Left hindlimb (tissue), 1 donor: ENCODE measurements at regions not wholly inside any gene's neighbourhood (a gene's known extent, or its start where the extent isn't known, plus 50 kb on each side); places are given as distances from the start of the nearest gene placed in this dataset.
A peak's percentile ranks its signal among the peaks of the same experiment; 100 is the strongest.

Source experiments
- DNase-seq: peaks from one replicate; pipeline ENCODE4 v3.0.0-alpha.2; 2018

DNA sequence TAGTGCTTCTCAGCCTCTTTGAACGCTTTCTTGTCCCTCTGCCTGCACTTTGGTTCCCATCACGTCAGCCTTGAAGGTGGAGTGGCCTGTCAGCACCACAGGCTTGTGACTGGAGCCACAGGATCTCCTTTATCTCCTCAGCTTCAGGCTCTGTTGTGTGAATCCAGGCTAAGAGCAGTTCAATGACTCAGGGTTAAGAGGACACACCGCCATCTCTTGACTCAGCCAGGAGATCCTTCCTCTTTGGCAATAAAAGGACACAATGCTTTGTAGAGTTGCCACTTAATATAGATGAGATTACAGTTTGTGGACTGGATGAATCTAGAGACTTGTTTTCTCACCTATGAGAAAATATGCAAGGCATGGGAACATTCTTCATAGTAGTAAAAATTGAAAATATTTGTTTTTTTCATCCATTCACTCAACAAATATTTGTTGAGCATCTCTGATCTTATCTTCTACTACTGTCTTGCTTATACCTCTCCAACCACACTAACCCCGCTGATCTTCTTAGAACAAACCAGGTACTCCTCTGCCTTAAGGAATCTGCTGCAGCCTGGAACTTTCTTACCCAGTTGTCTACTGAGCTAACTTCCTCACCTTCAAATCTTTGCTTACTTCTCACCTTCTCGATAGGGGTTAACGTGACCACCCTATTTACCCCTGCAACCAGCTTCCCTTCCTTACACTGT lies 62.3 kb downstream of the UCHL1 start:
- no peak for DNase-seq

DNA sequence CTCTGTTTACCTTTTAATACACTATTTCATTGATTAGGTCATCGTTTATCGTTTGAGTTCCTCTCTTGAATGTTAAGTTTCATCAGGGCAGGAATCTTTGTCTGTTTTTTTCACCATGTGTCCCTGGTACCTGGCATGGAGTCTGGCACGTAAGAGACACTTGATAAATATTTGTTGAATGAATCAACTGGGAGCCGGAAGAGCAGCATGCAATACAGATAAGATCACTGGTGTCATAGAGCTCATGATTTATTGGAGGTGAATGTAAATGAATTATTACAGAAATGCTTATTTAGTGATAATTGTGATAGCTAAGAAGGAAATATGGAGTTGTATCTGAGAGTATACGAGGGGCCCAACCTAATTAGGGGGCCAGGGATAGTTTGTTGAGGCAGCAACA lies 62.8 kb downstream of the UCHL1 start:
- DNase-seq: no peak

DNA sequence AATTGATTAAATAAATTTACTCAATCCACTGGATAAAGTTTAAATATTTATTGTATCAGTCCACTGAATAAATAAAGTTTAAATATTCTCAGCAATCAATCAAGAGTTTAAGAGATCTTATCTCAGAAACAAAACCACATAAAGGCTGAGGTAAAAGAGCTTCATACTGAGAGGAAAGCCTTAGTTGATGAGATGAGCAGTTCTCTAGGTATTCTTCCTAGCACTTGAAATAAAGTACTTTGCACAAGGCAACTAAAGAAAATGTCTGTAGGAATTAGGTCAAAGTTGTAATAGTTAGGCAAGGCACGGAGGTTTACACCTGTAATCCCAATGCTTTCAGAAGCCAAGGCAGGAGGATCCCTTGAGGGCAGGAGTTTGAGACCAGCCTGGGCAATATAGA lies 63.5 kb downstream of the UCHL1 start:
- DNase-seq: no peak

DNA sequence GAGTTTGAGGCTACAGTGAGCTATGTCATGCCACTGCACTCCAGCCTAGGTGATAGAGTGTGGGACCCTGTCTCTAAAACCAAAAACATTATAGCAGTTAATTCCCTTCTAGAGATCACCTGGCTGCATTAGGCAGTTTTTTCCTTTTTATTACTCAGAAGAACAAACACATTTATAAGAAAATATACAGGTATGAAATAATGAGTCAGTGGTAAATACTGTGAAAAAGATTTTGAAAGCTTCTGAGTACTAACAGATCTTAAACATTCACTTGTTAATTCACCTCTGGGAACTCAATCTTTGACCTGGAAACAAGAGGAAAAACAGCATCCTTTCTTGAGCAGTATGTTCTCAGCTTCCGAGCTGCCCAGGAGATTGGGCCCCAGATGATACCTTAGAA lies 64.1 kb downstream of the UCHL1 start:
- no peak for DNase-seq

DNA sequence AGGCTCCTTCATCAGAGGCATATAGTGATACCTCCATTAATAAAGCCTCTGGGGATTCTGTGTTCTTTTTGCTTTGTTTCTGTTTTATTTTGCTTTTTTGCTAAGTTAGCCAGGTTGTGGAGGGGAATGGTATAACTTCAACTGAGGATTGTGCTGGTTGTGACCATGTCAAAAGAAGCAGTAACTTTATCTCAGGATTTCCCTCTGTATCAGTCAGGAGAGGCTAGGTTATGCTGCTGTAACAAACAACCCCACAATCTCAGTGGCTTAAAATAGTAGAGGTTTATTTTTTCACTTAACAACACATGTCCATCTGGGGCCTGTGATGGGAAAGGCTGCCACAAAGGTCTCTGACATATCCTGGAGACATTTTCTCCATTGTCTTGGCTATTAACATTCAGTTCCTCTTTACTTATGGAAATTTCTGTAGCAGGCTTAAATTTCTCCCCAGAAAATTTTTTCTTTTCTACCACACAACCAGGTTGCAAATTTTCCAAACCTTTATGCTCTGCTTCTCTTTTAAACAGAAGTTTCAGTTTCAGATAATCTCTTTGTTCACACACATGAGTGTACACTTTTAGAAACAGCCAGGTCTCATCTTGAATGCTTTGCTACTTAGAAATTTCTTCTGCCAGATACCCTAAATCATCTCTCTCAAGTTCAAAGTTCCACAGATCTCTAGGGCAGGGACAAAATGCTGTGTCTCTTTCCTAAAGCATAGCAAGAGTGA lies 64.7 kb downstream of the UCHL1 start:
- no peak for DNase-seq

DNA sequence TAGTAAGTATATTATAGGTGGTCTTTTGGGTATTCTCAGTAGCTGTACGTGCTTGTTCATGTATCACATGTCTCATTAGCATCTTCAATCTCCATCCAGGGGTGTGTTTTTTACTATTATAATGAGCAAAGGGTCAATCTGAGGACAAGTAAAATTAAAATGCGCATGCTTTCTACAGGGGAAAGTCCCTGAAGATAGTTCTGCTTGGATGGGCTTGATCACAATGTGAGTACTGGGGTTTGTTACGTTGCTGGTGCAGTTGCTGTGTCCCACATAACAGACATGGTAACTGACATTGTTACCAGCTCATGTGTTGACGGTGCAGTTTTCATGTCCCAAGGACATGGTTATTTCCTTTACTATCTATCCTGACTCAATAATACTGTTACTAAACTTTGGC lies 65.9 kb downstream of the UCHL1 start:
- no peak for DNase-seq

DNA sequence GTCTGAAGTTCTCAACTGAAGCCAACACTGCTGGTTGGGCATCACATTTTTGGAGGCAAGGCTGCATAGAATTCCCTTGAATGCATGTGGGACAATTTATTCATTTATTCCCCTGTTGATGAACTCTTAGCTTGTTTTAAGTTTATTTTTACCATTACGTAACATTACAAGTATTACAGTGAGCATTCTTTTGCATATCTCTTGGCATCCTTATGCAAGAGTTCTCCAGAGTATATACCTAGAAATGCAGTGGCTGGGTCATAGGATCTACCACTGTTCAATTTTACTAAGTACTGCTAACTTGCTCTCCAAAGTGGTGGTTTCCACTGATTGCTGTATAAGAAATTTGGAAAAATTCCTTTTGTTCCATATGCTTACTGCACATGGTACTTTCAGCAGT lies 66.5 kb downstream of the UCHL1 start:
- DNase-seq: no peak

DNA sequence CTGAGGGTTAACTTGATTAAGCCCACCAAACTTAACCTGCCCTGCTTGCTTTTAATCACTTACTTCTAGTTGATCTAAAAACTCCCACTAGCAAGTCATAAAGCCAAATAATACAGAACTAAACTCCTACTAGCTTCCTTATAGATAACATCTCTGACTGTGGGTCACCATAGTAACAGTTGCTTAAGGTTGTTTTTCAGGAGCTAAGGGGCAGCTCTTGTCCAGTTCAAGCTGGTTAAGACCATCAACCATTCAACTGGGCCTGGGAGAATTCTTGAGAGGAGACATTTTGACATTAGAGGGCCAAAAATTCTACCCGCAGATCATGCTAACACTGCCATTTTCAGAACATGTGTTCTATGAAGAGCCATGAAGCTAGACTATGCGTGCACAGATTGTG lies 67.0 kb downstream of the UCHL1 start:
- no peak for DNase-seq

DNA sequence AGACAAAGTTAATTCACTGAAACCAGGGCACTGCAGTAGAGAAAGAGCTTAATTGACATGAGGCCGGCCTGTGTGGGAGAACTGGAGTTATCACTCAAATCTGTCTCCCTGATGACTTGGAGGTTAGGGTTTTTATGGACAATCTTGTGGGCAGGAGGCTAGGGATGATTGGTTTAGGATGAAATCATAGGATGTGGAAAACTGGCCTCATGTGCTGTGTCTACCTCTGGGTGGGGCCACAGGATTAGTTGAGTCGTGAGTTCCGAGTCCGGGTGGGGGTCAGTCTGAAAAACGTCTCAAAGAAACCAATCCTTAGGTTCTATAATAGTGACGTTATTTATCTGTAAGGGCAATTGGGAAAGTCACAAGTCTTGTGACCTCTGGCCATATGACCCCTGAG lies 68.1 kb downstream of the UCHL1 start:
- no peak for DNase-seq

DNA sequence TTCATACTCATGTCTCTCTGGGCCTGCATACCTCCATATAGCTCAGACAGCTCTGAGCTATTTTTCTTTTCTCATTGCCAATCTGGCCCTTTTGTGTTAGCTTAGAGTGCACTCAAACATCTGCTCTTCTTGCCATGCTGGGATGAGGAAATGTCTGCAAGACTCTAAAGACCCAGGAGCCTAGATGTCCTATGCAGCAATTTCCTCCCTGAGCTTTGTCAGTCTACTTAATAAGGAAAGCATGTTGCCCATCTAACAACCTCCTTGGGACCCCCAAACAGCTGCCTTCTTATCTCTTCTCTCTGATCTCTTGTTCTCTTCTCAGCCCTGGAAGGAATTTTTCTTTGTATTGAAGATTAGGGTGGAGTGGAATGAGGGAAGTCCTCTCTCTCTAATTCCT lies 69.2 kb downstream of the UCHL1 start:
- no peak for DNase-seq

DNA sequence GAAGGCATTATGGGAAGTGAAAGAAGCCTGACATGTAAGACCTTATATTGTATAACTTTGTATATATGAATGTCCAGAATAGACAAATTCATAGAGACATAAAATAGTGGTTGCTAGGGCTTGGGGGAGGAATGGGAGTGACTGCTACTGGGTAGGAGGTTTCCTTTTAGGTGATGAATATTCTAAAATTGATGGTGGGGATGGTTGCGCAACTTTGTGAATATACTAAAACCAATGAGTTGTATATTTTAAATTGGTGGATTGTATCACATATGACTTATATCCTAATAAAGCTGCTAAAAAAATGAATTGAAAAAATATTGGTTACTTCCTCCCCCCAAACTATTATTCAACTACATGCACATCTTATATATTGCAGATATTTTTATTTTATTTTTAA lies 70.0 kb downstream of the UCHL1 start:
- no peak for DNase-seq

DNA sequence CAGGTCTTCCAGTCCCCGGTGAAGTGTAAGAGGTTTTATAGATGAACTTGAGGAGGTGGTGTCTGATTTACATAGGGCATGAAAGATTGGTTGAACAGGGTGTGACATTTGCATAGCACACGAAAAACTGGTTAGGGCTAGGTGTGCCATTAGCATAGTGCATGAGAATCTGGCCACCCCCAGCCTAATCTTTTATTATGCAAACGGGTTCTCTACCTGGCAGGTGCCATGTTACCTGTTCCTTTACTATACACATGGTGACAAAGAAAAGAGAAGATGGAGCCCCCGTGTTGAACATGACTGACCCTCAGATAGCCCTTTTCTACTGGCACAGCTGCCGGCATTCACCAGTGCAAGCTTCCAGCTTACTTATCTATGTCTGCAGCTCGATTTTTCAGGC lies 71.0 kb downstream of the UCHL1 start:
- DNase-seq: no peak

DNA sequence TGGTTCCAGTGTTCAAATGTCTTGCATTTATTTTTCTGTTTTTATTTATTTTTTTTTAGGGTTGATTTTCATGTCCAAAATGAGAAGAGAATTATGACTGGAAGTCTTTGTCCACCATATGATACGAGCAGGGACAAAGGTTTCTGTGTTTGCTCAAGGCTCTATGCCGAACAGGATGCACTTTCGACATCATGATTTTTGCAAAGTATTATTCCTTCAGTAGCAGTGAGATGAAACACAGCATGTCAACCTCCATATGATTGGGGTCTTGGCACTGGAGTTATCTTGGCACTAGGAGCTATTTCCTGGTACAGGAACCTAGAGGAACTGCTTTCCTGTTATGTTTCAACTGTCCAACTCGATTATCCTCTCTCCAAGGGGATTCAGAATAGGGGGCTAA lies 72.6 kb downstream of the UCHL1 start:
- DNase-seq: no peak

DNA sequence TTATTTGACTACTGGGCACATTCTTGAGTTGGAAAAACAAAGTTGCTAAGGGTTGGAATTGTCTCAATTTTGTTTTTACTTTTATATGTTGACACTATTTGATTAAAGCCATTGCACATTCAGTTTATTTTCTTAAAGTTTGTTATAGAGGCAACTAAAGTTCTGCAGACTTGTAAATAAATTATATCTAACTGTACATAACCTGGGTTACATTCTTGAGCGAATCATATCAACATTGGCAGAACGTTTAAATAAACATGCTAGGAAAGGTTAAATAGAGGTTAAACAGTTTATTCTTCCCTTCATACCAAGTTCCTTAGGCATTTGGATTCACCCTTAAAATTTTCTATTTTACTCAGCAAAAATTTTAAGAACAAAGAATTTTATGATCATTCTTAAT lies 74.5 kb downstream of the UCHL1 start:
- no peak for DNase-seq

DNA sequence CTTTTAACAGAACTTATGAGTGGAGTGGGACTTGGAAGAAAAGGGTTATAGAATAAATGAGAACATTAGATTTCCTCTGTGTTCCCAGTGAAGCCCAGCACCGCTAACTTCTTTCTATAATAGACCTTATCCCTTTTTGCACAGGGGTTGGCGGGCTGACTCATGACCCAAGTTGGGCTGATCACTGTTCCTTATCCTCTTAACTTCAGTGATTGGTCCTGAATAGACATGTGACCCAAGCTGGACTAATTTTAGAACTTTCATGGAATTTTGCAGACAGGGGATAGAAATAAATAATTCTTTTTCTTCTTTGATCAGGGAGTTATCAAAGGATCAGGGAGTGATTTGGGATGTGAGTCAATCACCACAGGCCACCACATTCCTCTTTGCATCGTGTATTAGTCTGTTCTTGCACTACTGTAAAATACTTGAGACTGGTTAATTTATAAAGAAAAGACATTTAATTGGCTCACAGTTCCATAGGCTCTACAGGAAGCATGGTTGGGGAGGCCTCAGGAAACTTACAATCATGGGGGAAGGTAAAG lies 75.9 kb downstream of the UCHL1 start:
- DNase-seq: no peak

DNA sequence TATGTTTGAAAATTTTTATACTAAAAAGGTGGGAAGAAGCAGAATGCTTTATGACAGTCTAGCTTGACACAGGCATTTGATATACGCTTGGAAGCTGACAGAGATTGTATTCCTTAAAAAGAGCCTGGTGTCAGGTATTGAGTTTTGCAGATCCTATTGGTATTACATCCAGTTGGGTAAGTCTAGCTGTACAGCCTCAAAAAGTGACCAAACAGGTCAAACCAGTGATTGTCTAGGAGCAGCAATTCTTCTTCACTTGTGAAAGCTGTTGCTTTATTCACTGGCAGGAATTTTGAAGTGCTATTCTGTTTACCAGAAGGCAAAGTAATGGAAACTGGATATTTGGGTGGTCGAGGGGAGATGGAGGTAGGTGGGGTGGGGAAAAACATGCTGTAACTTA lies 77.5 kb downstream of the UCHL1 start:
- DNase-seq: no peak

DNA sequence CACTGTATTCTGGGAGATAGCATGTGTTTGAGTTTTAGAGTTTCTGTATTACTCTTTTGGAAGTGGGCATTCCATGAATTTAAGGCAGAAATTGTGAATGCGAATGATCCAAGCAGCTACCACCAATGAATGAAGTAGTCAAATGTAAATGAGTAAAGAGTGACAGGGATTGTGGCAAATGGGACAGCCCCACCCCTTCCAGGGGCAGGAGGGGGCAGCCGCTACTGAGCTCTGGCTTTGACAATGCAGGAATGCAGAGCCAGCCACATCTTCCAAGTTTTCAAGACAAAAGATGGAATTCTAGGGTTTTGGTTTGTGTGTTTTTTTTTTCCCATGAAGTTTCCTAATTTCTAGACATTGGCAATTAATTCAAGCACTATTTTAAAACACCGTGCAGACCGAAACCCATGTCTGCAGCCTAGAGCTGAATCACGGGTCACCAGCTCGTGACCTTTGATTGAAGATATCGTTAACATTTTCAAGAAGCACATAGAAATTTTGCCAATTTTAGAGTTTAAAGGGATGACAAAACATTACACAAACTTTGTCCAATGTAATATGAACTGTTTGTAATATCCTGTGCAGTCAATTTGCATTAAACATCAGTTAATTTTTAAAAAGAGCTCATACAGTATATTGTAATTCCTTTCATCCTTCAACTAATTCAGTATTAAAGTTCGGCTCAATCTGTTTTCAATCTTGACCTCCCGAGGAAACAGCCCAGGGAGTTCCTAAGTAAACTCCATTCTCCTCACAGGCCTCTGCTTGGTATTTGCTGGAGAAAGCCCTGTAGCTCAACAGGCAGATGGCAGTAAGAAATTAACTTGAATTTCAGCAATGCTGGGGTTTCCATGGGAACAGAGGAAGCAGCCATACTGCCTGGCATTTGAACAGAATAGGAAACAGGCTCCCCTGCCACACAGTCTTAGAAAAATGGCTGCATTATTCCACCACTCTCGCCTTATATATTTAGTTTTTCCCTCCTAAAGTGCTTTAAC lies 83.4 kb downstream of the UCHL1 start:
- peak; percentile 64 for DNase-seq

DNA sequence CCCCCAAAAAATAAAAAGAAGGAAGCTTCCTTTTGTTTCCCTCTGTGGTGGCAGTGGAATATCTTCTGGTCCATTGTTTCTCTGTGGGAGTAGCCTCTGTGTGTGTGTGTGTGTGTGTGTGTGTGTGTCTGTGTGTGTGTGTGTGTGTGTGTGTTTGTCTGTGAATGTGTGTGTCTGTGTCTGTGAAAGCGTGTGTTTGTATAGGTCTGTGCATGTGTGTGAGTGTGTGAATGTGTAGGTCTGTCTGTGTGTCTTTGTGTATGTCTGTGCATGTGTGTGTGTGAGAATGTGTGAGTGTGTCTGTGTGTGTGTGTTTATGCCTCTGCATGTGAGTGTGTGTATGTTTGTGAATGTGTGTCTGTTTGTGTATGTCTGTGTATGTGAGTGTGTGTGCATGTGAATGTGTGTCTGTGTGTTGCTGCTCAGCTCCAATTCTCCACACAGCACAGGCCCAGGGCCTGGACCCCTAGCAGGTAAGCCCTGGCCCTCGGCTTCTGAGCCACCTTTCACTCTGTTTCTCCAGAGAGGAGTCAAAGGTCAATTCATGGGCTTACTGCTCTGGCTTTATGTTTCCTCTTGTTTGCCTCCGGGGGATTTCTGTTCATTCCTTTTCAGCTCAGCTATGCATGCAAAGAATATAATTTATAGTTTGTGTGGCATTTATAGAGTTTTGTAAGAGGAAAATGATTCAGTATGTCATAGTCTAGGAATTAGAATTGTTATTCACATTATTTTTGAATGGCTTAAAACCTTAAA lies 89.8 kb downstream of the UCHL1 start:
- no peak for DNase-seq

DNA sequence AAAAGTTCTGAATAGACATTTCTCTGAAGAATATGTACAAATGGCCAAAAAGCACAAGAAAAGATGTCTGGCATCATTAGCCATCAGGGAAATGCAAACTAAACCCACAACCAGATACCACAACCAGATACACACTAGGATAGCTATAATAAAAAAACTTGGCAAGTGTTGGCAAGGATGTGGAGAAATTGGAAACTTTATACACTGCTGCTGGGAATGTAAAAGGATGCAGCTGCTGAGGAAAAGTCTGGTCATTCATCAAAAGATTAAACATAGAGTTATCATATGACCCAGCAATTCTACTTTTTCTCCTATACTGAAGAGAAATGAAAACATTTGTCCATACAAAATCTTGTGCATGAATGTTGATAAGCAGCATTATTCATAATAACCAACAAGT lies 92.3 kb downstream of the UCHL1 start:
- DNase-seq: no peak

DNA sequence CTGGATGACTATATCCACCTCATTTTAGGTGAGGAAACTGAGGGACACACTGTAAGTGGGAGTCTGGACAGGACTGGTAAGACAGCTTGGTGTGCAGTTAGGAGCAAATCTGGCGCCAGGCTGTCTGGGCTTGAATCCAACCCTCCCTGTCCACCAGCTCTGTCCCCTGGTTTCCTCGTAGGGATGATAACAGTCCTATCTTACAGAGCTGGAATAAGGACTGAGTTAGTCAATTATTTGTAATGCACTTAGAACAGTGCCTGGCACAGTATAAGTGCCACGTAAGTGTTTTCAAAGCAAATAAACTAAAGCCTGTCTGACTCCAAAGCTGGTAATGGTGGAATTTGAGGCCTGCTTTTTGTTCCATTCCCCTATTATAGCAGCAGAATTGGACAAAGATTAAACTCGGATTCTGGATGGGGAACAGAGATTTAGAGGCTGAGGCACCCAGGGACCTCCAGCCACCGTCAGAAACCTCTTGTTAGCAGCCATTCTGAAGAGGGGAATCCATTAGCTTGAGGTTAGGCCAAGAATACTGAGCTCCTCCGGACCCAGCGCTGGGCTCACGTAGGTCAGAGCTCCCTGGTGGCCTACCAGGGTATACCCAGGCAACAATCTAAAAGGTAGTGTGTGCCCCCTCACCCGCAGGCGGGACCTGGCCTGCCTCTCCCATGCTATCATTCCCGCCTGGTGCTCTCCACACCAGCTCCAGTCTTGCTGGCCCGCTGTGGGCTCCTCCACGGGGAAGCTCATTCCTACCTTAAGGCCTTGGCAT lies 102.1 kb downstream of the UCHL1 start:
- DNase-seq: no peak

DNA sequence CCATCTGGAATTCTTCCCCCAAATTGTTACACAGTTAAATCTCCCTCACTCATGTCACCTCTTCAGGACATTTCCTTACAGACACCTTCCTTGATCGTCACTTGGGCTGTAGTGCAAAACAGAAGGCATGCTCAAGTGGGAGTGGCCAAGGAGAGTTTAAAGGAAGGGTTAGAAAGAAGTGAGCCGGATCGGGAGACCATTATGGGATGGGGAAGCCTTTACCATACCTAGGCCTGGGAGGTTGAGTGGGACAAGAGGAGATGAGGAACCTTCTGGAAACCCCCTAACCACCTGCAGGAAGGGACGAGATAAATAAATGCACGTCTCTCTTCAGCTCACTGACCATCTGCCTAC lies 102.7 kb downstream of the UCHL1 start:
- DNase-seq: no peak

DNA sequence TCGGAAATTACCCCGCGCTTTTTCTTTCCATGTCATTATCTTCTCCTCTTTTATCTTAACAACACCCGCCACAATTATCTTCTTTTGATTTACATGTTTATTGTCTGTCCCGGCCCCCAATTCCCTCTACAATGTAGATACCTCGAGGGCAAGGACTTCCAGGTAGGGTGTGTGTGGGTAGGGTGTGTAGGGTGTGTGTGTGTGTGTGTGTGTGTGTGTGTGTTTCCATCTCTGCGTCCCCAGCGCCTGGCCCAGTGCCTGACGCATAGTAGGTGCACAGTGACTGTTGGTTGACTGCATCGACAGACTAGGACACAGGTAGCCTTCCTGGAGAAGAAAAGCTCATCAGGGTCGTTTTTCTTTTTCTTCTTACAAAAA lies 103.1 kb downstream of the UCHL1 start:
- DNase-seq: no peak
